ENCODE measurements at regions not wholly inside any gene's neighbourhood (a gene's known extent, or its start where the extent isn't known, plus 50 kb on each side); places are given as distances from the start of the nearest gene placed in this dataset.
"Not testable (repeated sequence)": the region's sequence is repeated elsewhere in the genome, so short reads cannot be mapped to it uniquely, and the experiment has no call there.

DNA sequence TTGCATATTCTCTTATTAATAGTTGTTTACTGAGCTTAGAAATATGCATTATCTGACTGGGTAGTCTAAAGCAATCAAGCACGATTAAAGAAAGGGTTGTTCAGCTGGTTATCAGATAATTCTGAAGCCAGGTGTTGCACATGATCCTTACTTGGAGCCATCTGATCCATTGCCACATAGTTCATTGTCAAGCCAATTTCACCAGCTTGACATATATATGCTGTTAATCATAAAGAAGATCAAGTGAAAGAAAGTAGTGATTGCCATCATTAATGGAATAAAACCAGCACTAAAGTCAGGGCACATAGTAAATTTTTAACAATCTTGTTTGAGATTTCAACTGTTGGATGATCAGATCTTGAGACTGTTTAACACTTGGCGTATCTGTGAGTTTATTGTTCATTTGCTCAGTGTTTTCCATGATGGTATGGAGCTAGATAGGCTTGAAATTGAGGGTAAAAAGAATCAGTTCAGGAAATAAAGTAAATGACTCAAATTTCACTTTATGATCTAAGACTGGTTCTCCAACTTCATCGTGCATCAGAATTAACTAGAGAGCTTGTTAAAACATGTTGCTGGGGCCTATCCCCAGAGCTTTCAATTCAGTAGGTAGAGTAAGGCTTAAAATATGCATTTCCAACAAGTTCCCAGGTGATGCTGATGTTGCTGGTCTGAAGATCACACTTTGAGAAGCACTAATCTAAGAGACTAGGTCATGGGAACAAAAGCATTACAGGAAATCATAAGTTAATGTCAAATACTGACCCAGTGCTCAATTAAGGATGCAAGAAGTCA lies 539.6 kb downstream of the SATB2 start:
- no peak for DNase-seq (ENCODE audit: low read depth in 4 of 4, low spot score in 2 of 4)

DNA sequence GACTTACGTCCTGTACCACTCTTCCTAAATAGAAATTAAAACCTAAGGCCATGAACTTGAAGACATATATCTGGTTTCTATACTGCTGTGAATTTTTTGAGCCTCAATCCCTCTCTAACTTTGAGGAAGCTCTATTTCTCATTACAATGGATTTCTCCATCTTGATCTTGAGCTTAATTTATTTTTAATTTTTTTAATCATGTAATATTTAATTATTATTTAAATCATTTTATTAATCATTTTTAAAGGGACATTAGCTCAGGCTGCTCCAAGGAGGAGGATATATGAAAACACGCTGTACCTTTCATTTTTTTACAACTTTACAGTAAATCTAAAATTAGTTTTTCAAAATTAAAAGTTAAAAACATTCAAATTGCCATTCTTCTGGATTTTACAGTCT lies 540.5 kb downstream of the SATB2 start:
- DNase-seq (ENCODE audit: low read depth in 4 of 4, low spot score in 2 of 4) = no peak

DNA sequence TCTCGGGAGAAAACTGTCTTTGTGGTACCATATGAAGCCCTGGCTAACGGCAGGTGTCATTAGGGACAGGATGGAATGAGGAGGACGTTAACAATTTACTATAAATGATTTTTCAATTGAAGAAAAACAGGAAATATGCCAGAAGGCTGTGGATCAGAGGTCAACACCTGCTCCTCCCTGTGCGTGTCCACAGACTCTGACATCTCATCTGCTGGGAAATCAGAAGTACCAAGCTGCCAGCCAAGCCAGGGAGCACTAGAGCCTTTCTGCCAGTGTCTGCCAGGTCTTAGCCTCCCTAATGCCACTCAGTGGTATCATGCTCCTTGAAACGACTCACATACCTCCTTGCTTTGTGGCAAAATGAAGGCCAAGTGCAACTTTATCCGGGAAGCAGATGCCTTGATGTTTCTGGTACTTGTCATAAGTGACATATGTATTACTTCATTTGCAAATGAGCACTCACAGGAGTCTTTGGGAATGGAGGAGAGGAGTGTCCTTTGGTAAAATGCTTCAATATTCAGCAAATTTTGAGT lies 541.1 kb downstream of the SATB2 start:
- no peak for DNase-seq (ENCODE audit: low read depth in 4 of 4, low spot score in 2 of 4)

DNA sequence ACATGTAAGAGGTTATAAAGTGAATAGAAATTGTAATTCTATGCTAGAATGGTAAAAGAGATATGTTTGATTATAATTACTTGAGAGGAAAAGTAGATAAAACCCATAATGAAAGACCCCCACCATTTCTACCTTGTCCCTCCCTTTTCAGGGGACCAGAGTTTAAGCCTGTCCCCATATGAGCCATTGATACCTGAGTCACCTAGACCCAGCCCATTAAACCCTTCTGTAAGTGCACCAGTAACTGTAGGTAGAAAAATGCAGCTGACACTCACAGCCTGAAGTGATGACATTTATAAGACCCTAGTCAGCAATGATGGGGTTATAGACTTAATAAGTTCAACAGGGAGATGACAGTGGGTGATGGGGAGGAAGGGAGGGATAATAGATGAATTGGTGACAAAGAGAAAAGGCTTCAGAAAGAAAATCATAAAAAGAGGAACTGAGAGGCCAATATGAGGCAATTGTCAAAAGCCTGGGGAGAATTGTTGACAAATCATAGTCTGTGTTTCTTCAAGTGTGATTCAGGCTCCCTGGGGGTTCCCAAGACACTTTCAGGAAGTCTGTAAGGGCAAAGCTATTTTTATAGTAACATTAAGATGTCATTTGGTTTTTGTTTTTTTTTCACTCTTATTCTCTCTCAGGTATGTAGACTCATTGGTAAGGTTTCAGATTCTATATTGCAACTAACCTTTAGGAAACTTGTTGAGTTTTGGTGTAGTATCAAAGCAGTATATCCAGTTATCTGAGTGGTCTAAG lies 544.2 kb downstream of the SATB2 start:
- DNase-seq (ENCODE audit: low read depth in 4 of 4, low spot score in 2 of 4) = no peak

DNA sequence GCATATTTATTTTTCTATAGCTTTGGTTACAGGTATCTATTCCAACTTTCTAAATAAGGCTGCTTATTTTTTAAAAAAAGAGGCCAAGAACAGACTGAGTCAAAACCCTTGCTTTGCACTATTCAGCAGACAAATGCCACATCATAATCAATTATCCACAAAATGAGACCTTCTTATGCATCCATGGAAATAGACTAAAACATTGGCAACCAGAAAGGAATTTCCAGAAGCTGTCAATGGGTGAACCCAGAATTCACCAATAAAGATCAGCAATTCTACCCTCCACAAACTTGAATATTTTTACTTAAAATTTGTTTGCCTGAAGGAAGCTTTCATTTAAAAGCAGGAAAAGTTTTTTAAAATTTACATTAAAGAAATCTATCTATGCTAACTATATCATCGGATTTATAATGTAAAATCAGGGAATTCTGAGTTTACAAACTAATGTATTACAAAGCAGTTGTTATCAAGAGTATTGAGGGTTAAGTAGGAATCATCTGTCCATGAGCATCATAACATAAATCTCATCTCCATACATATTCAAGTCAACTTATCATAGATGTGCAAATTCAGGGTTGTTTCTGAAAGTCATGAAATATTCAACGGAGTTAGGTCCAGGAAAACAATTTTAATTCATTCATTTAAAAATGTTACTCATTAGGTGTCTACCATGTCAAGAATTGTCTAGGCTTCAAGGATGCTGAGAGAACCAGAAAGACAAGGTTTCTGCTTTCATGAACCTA lies 548.0 kb downstream of the SATB2 start:
- no peak for DNase-seq (ENCODE audit: low read depth in 4 of 4, low spot score in 2 of 4)

DNA sequence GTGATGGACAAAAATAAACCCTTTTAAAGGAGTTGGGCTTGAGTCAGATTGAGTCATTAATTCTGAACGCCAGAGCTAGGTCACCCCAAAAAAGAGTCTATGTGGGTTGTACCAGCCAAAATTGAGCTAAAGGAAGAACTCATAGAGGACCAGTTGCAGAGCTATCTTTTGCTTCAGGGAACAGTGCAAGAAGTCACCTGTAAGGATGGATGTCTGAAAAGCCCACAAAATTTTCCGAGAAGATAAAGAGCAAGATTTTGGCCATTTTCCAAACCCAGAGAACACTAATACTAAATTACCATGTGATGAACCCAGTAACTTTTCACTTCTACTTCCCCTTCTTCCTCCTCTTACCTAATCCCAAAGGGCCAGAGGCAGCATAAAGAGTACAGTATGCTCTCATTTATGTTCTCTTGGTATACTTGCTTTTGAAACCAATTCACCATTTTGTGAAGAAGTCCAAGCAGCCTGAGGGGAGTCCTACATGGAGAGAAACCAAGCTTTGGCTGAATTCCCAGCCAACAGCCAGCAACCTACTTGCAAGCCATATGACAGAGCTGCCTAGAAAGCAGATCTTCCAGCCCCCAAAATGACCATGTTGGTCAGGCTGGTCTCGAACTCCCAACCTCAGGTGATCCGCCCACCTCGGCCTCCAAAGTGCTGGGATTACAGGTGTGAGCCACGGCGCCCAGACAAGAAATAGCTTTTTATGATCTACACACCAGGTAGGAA lies 551.7 kb downstream of the SATB2 start:
- DNase-seq (ENCODE audit: low read depth in 4 of 4, low spot score in 2 of 4) = no peak

DNA sequence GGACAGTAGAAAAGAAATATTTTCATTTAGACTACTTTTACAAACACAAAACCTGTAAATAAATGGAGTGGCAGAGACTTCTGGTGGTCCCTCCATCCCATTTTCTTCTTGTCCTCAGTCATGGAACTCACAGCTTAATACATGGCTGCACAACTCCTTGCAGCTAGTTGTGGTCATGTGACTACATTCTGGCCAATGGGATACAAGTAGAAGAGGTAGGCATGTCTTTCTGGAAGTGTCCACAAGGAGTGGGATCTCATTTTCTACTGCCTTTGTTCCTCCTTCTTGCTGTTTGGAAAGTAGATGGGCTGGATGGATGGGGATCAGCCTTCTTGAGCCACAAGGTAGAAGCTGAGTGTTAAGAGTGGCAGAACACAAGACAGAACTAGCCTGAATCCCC lies 555.8 kb downstream of the SATB2 start:
- no peak for DNase-seq (ENCODE audit: low read depth in 4 of 4, low spot score in 2 of 4)

DNA sequence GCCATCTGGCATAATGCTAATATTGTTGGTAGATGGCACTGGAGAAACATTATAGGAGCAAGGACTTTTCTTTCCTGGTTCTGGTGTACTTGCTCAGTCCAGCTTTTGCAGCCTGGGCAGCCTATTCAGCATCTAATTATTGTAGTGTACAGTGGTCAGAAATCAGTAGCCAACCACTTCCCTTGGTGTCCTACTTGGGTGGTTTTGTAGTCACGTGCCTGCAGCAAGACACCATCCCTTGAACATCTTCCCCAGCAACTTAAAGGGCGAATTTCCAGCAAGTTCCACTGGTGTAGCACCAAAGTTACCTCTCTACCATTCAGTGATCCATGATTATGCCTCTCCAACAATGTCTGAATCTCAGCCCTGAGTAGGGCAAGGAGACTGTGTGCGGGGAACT lies 557.6 kb downstream of the SATB2 start:
- no peak for DNase-seq (ENCODE audit: low read depth in 4 of 4, low spot score in 2 of 4)

DNA sequence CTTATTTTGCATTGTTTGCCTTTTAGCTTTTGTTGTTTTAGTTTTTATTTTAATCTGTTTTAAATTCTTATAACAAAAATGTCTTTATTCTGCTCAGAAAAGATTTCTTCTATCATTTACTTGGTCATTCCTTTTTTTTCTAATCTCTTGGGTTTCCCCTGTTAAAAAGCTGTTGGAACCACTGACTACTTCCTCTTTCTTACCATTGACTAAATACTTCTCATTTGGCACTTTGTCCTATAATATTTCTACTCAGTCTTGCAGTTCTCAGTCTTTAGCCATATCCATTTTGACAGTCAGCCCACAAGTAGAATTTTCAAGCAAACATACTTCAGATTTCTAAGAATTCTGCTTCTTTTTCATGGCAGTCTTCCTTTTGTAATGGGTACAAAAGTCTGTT lies 567.2 kb downstream of the SATB2 start:
- DNase-seq (ENCODE audit: low read depth in 4 of 4, low spot score in 2 of 4) = no peak

DNA sequence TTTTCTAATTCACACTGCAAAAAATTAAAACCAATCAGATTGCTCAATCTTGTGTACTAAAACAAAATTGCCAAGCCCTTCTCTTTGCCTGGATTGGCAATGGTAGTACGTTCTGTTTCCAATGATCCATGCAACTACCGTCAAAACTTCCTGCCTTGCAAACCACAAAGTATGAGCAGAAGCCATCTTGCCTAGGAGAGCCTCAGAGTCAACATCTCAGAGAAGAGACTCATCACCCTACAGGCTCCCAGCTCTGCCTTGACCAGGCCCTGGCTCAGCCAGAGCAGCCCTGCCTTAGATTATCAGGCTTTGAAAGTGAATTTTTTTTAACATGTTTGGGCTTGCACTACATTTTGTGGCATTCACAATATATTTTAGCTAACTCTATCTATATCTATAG lies 574.1 kb downstream of the SATB2 start:
- no peak for DNase-seq (ENCODE audit: low read depth in 4 of 4, low spot score in 2 of 4)

DNA sequence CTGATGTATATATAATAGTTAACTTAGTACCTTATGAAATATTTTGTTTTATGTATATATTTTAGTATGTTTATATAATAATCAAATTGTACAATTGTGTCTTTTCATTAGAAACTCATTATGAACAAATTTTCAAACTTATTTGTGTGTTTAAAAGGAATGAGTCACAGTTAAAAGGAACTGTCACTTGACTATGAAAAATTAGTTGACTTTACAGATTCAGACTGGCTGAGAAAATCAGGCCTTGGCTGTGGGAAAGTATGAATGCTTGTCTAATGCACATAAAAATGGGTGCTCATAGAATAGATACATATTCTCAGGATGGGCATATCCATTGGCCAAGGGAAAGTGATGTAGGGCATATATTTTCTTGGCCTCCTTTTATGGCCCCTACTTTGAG lies 576.8 kb downstream of the SATB2 start:
- no peak for DNase-seq (ENCODE audit: low read depth in 4 of 4, low spot score in 2 of 4)

DNA sequence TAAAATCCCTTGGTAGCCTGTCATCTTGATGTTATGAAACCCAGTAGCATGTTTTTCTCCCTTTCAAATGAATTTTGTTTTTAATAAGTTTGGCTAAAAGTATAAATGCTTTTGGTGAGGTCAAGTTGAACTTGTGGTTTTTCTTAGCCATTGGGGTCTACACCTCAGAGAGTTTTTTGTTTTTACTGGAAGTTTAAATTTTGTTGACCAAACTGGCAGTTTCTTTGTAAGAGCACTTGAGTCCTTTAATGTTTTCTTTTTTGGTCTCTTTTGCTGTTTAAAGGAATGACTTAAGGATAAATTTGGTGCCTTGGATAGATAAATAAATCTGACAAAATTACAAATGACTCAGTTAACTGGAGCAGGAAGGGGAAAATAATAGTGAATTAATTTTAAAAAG lies 577.3 kb downstream of the SATB2 start:
- no peak for DNase-seq (ENCODE audit: low read depth in 4 of 4, low spot score in 2 of 4)

DNA sequence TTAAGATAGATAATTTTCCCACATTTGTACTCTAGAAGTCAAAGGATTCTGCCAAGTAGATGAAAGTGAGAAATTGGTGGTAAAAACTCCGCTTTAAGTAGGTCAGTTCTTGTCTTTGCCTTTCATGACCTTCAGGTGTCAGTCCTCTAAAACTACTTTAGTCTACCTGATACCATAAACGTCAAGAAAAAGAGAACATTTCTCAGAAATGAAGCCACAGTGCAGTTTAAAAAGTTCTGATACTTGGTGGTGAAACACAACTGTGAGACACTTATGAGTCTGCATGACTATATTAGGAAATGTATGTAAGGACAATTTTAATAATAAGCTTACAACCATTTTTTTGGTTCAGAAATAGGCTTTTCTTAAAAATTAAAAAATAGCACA lies 583.3 kb downstream of the SATB2 start:
- no peak for DNase-seq (ENCODE audit: low read depth in 4 of 4, low spot score in 2 of 4)

DNA sequence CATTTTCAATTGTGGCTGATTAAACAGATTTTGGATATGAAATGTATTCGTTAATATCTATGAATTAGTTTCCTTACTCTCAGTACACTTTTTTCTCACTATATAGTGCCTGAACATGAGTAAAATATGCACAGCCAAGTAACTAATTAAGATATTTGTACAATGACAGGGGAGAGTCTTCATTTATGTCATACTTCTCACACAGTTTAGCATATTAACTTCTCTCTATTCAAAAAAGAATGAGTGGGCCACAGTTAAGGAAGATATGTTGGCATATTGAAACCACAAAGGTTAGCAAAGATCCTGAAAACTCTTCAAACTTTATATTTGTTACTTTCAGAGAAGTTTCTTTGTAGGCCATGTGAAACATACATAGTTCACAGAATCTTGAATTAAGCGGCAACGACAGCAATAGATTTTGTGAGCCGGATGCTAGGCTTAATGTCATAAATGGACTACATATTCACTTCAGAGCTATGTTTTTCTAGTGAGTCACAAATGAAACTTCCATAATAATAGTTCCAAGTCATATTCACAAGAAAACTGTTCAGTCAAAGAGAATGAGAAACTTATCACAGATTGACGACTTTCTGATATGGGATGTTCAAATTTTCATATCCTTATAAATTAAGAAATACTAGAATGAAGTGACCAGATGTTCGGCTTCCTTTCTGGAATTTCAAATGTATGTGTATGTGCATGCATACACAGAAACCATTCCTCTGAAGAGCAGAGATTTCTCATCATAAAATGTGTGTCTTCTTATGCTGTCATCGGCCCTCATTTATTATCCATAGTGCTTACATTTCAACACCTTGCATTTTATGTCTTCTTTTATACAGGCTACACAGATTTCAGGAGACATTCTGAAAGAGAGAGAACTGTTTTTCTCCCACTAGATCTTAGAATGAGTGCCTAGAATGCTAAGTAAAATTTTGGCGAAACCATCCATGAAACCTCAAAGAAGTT lies 584.0 kb downstream of the SATB2 start:
- no peak for DNase-seq (ENCODE audit: low read depth in 4 of 4, low spot score in 2 of 4)

DNA sequence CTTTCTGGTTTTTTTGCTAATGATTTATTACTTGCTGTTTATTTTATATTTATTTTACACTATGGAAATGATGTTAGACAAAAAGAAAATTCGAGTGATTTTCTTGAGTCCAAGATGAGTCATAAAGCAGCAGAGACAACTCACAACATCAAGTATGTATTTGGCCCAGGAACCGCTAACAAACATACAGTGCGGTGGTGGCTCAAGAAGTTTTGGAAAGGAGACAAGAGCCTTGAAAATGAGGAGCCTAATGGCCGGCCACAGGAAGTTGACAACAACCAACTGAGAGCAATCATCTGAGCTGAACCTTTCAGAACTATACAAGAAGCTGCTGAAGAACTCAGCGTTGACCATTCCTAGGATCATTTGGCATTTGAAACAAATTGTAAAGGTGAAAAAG lies 594.1 kb downstream of the SATB2 start:
- no peak for DNase-seq (ENCODE audit: low read depth in 4 of 4, low spot score in 2 of 4)

DNA sequence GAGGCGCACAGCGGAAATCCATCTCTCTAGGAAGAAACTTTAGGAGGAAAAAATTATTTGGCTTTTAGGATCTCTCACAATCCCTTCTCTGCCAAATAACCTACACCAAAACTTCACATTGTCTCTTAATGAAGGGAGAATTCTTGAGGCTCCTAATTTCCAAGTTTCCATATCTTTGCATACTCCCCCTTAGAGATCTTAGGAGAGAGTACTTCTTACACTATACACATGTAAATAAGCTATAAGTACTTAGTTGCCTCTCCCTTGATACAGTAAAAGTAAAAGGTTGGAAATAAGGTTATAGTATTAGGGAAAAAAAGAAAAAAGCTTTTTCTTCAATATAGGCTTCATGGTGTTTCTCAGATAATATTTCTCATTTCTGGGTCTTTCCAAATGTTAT lies 596.7 kb downstream of the SATB2 start:
- DNase-seq (ENCODE audit: low read depth in 4 of 4, low spot score in 2 of 4) = no peak

DNA sequence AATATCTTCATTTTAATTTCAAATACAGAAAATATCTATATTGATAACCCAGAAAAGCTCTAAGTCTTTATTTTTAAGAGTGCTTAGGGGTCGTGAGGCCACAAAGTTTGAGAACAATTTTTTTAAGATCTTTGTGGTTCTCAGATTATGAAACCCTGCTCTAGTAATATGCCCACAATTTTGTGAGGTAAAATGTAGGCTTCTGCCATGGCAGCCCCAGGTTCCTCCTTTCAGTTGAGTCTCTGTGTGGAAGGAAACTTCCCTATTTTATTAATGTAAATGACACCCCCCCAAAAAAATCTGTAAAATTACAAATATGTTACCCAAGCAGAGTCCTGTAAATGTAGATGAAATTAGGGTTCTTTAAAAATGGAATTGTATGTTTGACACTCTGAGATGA lies 600.5 kb downstream of the SATB2 start:
- DNase-seq (ENCODE audit: low read depth in 4 of 4, low spot score in 2 of 4) = no peak

DNA sequence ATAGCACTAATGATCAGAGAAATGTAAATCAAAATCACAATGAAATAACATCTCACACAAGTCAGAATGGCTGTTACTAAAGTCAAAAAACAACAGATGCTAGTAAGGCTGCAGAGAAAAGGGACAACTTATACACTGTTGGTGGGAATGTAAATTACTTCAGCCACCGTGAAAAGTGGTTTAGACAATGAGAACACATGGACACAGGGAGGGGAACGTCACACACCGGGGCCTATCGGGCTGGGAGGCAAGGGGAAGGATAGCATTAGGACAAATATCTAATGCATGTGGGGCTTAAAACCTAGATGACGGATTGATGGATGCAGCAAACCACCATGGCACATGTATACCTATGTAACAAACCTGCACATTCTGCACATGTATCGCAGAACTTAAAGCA lies 602.0 kb downstream of the SATB2 start:
- not testable (repeated sequence) for DNase-seq (ENCODE audit: low read depth in 4 of 4, low spot score in 2 of 4)

DNA sequence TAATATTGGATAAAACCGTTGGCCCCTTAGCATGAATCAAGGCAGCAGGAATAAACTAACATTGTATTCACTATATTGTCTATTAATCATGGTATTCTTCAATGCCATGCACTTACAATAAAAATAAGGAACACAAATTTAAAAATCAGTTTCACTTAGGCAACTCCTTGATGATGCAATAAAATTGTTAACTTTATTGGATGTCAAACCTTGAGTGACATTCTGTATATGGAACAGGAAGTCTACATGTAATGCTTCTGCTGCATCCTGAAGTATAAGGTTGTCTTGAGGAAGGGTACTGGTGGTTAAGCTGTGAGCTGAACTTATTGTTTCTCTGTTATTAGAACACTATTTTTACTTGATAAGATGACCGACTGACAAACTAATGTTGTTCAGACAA lies 605.5 kb downstream of the SATB2 start:
- DNase-seq (ENCODE audit: low read depth in 4 of 4, low spot score in 2 of 4) = no peak

DNA sequence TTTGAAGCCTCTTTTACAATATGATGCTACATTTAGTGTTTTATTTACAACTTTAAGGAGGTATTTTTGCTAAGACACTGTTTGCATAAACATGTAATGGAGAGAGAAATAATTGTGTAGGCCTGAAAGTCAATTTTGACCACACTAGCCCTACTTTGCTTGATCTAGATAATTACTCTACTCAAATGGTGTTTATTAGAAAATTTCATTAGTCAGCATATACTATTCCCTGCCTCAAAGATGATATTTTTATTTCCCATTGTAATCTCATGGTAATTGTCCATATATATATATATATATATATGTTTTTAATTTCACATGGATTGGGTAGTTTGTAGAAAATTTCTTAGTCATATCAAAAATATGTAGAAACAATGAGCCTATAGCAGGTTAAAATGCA lies 632.2 kb downstream of the SATB2 start:
- no peak for DNase-seq (ENCODE audit: low read depth in 4 of 4, low spot score in 2 of 4)
